Right lobe of liver (tissue), 4 donors: ENCODE measurements at regions not wholly inside any gene's neighbourhood (a gene's known extent, or its start where the extent isn't known, plus 50 kb on each side); places are given as distances from the start of the nearest gene placed in this dataset.

Source experiments
- CTCF ChIP-seq, 4 donors: fragments of 200-600 bp in 3 of 4; fragments of 450-650 bp in 1 of 4; IDR thresholded peaks; one replicate each; pipeline versions ENCODE4 v1.5.1 to v1.8.0; 2016 to 2022; ENCODE audit warnings: antibody characterized with exemption in 4 of 4, mild to moderate bottlenecking in 2 of 4
- POLR2A ChIP-seq: fragments of 450-650 bp; IDR thresholded peaks from one replicate; pipeline ENCODE4 v1.6.1; 2017; ENCODE audit warnings: antibody characterized with exemption, mild to moderate bottlenecking
- donor health status: DM: no; HTN: no; CAD: no.
- donor health status: DM: no; HTN: no; CAD: no.
- donor health status: DM: no; HTN: yes; CAD: no.

- TF ChIP-seq POLR2A (no peak), CTCF (IDR thresholded peaks at IDR 0.05) (no peak)
These were observed 194.0 kb upstream of the AHR start for GRCh38 chr7:17104419-17104818.
